Hepatocyte (in vitro differentiated cells): ENCODE measurements at regions not wholly inside any gene's neighbourhood (a gene's known extent, or its start where the extent isn't known, plus 50 kb on each side); places are given as distances from the start of the nearest gene placed in this dataset.

ENCODE experiments used
- DNase-seq: peaks from one replicate; pipeline ENCODE4 v3.0.0-alpha.2; 2016; ENCODE audit warnings: low spot score
- H2AFZ ChIP-seq: fragments of 200-600 bp; sonication (generic); 2 replicates; pipeline ENCODE4 v1.6.0; 2016; ENCODE audit warnings: antibody characterized with exemption, mild to moderate bottlenecking
- H3K27ac ChIP-seq: fragments of 200-600 bp; sonication (generic); 2 replicates; pipeline ENCODE4 v1.5.1; 2016; ENCODE audit warnings: mild to moderate bottlenecking
- H3K27me3 ChIP-seq: fragments of 200-600 bp; sonication (generic); 2 replicates; pipeline ENCODE4 v1.6.1; 2016
- H3K36me3 ChIP-seq: fragments of 200-600 bp; sonication (generic); replicated peaks from 2 replicates; pipeline ENCODE4 v1.5.1; 2016; ENCODE audit warnings: low read depth; ENCODE audit not compliant: insufficient read depth
- H3K4me1 ChIP-seq: fragments of 200-600 bp; sonication (generic); 2 replicates; pipeline ENCODE4 v1.5.1; 2016; ENCODE audit warnings: mild to moderate bottlenecking, moderate library complexity; ENCODE audit not compliant: insufficient read depth
- H3K4me2 ChIP-seq: fragments of 200-600 bp; sonication (generic); 2 replicates; pipeline ENCODE4 v1.6.0; 2016
- H3K4me3 ChIP-seq: fragments of 200-600 bp; sonication (generic); 2 replicates; pipeline ENCODE4 v1.5.1; 2016; ENCODE audit warnings: mild to moderate bottlenecking
- H3K79me2 ChIP-seq: fragments of 200-600 bp; sonication (generic); 2 replicates; pipeline ENCODE4 v1.6.0; 2017; ENCODE audit warnings: mild to moderate bottlenecking
- H3K9me2 ChIP-seq: fragments of 200-600 bp; sonication (generic); replicated peaks from 2 replicates; pipeline ENCODE4 v1.6.0; 2017; ENCODE audit warnings: mild to moderate bottlenecking; ENCODE audit not compliant: insufficient read depth
- H3K9me3 ChIP-seq: fragments of 200-600 bp; sonication (generic); 2 replicates; pipeline ENCODE4 v1.5.1; 2016; ENCODE audit warnings: low read depth, mild to moderate bottlenecking
- H4K20me1 ChIP-seq: fragments of 200-600 bp; sonication (generic); 2 replicates; pipeline ENCODE4 v1.6.0; 2016; ENCODE audit warnings: mild to moderate bottlenecking; ENCODE audit not compliant: insufficient read depth, poor library complexity, severe bottlenecking
- CTCF ChIP-seq: fragments of 200-600 bp; sonication (generic); IDR thresholded peaks from 2 replicates; pipeline ENCODE4 v1.5.1; 2016; ENCODE audit warnings: antibody characterized with exemption, mild to moderate bottlenecking; ENCODE audit not compliant: poor library complexity
- EZH2 ChIP-seq: fragments of 200-600 bp; sonication (generic); IDR thresholded peaks from 2 replicates; pipeline ENCODE4 v1.6.1; 2016; ENCODE audit warnings: antibody characterized with exemption, mild to moderate bottlenecking, borderline replicate concordance
- EZH2phosphoT487 ChIP-seq: fragments of 200-600 bp; sonication (generic); IDR thresholded peaks from one replicate; pipeline ENCODE4 v1.6.1; 2018; ENCODE audit warnings: antibody characterized with exemption, mild to moderate bottlenecking, low read depth, moderate library complexity; ENCODE audit not compliant: unreplicated experiment, severe bottlenecking
- WGBS: methylation state at CpG from one replicate; pipeline ENCODE4 v1.1.6; 2016; ENCODE audit warnings: low lambda C conversion rate; ENCODE audit errors: missing lambda C conversion rate; 5-methylcytosine and 5-hydroxymethylcytosine counted together

- H3K9me3 ChIP-seq: no peaks in the 10 kb centered on the region
- no peaks in the 10 kb centered on the region for H3K36me3 ChIP-seq
- no peaks in the 10 kb centered on the region for H3K4me1 ChIP-seq
- H3K79me2 ChIP-seq: no peaks in the 10 kb centered on the region
- WGBS: 82% methylated on average over 3 of the region's 3 CpGs
- H3K9me2 ChIP-seq: no peaks in the 10 kb centered on the region
- no peak overlapping the region for H2AFZ ChIP-seq
- no peak for TF ChIP-seq CTCF
- no peak for TF ChIP-seq EZH2phosphoT487
- DNase-seq: no peak
- no peak overlapping the region for H3K4me3 ChIP-seq
- H3K27ac ChIP-seq: no peak overlapping the region
- H3K4me2 ChIP-seq: no peak overlapping the region
- no peaks in the 10 kb centered on the region for H4K20me1 ChIP-seq
- H3K27me3 ChIP-seq: no peaks in the 10 kb centered on the region
These were observed 339.5 kb upstream of the NRP1 start for GRCh38 chr10:33673839-33674415.

GRCh38 chr10:33669904-33670303 lies 335.4 kb upstream of the NRP1 start:
- no peak for DNase-seq
- WGBS: 58% methylated on average over 5 of the region's 5 CpGs
- Histone ChIP-seq H4K20me1 (no peaks in the 10 kb centered on the region), H3K27me3 (no peaks in the 10 kb centered on the region), H2AFZ (no peak overlapping the region), H3K4me1 (no peaks in the 10 kb centered on the region), H3K36me3 (no peaks in the 10 kb centered on the region), H3K79me2 (no peaks in the 10 kb centered on the region), H3K4me3 (no peak overlapping the region), H3K27ac (no peak overlapping the region), H3K9me2 (no peaks in the 10 kb centered on the region), H3K9me3 (no peaks in the 10 kb centered on the region), H3K4me2 (no peak overlapping the region)
- TF ChIP-seq CTCF (no peak), EZH2 (no peak), EZH2phosphoT487 (no peak)

- Histone ChIP-seq H3K79me2 (no peaks in the 10 kb centered on the region), H3K9me2 (no peaks in the 10 kb centered on the region), H2AFZ (no peak overlapping the region), H3K36me3 (no peaks in the 10 kb centered on the region), H3K9me3 (no peaks in the 10 kb centered on the region), H3K4me3 (no peak overlapping the region), H3K27me3 (no peaks in the 10 kb centered on the region), H3K4me2 (no peak overlapping the region), H3K27ac (no peak overlapping the region), H4K20me1 (no peaks in the 10 kb centered on the region), H3K4me1 (no peaks in the 10 kb centered on the region)
- 88% methylated on average over 5 of the region's 5 CpGs for WGBS
- TF ChIP-seq EZH2phosphoT487: no peak
- TF ChIP-seq EZH2: no peak
- TF ChIP-seq CTCF: no peak
- DNase-seq: no peak
These were observed 332.4 kb upstream of the NRP1 start for GRCh38 chr10:33666686-33667480.

GRCh38 chr10:33665501-33665900 lies 331.0 kb upstream of the NRP1 start:
- no peak overlapping the region for H3K27ac ChIP-seq
- no peaks in the 10 kb centered on the region for H4K20me1 ChIP-seq
- TF ChIP-seq EZH2 (no peak), CTCF (no peak), EZH2phosphoT487 (no peak)
- H3K36me3 ChIP-seq: no peaks in the 10 kb centered on the region
- no peak for DNase-seq
- no peaks in the 10 kb centered on the region for H3K9me2 ChIP-seq
- no peak overlapping the region for H2AFZ ChIP-seq
- no peaks in the 10 kb centered on the region for H3K9me3 ChIP-seq
- H3K4me1 ChIP-seq: no peaks in the 10 kb centered on the region
- H3K27me3 ChIP-seq: no peaks in the 10 kb centered on the region
- no peak overlapping the region for H3K4me3 ChIP-seq
- no peaks in the 10 kb centered on the region for H3K79me2 ChIP-seq
- H3K4me2 ChIP-seq: no peak overlapping the region
